ENCODE measurements at regions not wholly inside any gene's neighbourhood (a gene's known extent, or its start where the extent isn't known, plus 50 kb on each side); places are given as distances from the start of the nearest gene placed in this dataset.

DNA sequence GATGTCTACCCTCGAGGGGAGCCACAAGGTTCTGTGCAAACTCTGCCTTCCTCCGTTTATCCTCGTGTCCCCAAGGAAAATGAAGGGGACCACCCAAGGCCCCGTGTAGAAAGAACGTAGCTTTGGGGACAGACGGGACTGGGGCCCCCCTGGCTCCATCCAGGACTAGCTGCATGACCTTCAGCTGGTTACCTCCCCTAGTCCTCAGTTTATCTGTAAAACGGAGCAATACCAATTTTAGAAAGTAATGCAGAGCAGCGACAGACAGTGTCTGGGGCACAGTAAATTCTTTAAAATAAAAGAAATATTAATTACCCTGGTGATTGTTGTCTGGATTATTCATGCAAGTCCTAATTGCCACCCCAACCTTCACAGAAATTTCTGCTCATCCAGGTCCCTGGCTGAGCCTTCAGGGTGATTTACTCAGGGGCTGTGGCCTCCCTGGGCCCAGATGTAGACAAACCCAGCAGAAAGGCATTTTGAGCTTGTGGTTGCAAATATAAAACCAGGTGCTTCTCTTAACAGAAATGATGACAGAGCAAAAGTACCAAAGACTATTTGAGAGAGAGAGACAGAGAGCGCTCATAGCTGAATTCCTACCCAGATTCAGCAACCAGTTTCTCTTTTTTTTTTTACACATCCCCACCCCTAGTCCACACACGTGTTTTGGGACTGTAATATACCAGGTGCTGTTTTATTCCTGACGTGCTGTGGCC lies 155.1 kb upstream of the SMIM23 start:
- peaks cover 0 to 6% of the 10 kb centered on the region in 2 donors for H3K4me1 ChIP-seq
- DNase-seq: no peak
- no peak overlapping the region for H3K4me3 ChIP-seq
- H3K9me3 ChIP-seq: no peaks in the 10 kb centered on the region
- H3K27ac ChIP-seq: no peak overlapping the region
- in situ Hi-C loops (cut with MboI; ENCODE audit: low sequenced_read_pairs in 4 of 4): no loop called here
- intact Hi-C loops (cut with DNase I; ENCODE audit: low total_unique reads): no loop called here
- no peak for ATAC-seq
- peaks cover 0 to 8% (median 5%) of the 10 kb centered on the region in 3 donors for H3K27me3 ChIP-seq
- H3K36me3 ChIP-seq: no peaks in the 10 kb centered on the region
- TF ChIP-seq, protein P1, sequence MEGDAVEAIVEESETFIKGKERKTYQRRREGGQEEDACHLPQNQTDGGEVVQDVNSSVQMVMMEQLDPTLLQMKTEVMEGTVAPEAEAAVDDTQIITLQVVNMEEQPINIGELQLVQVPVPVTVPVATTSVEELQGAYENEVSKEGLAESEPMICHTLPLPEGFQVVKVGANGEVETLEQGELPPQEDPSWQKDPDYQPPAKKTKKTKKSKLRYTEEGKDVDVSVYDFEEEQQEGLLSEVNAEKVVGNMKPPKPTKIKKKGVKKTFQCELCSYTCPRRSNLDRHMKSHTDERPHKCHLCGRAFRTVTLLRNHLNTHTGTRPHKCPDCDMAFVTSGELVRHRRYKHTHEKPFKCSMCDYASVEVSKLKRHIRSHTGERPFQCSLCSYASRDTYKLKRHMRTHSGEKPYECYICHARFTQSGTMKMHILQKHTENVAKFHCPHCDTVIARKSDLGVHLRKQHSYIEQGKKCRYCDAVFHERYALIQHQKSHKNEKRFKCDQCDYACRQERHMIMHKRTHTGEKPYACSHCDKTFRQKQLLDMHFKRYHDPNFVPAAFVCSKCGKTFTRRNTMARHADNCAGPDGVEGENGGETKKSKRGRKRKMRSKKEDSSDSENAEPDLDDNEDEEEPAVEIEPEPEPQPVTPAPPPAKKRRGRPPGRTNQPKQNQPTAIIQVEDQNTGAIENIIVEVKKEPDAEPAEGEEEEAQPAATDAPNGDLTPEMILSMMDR (IDR thresholded peaks at IDR 0.05 in 4 of 5, conservative IDR thresholded peaks at IDR 0.05 in 1 of 5): peak in 2 of 5 experiments; percentile 2 to 10
- no peak for TF ChIP-seq POLR2A (IDR thresholded peaks at IDR 0.05)

DNA sequence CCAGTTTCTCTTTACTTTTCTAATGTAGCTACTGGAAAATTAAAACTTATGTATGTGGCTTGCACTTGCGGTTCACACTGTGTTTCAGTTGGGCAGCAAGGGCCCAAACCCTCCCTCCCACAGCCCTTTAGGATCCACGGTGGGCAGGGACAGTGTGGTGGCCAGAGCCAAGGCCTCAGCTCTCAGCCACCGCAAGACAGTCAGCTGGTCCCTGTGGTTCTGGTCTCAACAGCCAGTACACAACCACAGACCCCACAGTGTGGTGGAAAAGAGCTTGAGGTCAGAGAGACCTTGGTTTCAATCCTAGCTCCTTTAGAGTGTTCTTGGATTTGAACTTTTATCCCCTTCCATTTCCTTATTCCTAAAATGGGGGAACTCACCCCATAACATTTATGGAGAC lies 153.0 kb upstream of the SMIM23 start:
- intact Hi-C loops (cut with DNase I; ENCODE audit: low total_unique reads) (no loop called here), in situ Hi-C loops (cut with MboI; ENCODE audit: low sequenced_read_pairs in 4 of 4) (no loop called here)
- no peaks in the 10 kb centered on the region for H3K9me3 ChIP-seq
- ATAC-seq (no peak), DNase-seq (no peak)
- no peak for TF ChIP-seq POLR2A (IDR thresholded peaks at IDR 0.05)
- TF ChIP-seq, protein P1 (IDR thresholded peaks at IDR 0.05 in 4 of 5, conservative IDR thresholded peaks at IDR 0.05 in 1 of 5): no peak
- peaks cover 0 to 6% of the 10 kb centered on the region in 2 donors for H3K4me1 ChIP-seq
- peaks cover 0 to 8% (median 5%) of the 10 kb centered on the region in 3 donors for H3K27me3 ChIP-seq
- no peak overlapping the region for H3K27ac ChIP-seq
- H3K36me3 ChIP-seq: no peaks in the 10 kb centered on the region
- no peak overlapping the region for H3K4me3 ChIP-seq

DNA sequence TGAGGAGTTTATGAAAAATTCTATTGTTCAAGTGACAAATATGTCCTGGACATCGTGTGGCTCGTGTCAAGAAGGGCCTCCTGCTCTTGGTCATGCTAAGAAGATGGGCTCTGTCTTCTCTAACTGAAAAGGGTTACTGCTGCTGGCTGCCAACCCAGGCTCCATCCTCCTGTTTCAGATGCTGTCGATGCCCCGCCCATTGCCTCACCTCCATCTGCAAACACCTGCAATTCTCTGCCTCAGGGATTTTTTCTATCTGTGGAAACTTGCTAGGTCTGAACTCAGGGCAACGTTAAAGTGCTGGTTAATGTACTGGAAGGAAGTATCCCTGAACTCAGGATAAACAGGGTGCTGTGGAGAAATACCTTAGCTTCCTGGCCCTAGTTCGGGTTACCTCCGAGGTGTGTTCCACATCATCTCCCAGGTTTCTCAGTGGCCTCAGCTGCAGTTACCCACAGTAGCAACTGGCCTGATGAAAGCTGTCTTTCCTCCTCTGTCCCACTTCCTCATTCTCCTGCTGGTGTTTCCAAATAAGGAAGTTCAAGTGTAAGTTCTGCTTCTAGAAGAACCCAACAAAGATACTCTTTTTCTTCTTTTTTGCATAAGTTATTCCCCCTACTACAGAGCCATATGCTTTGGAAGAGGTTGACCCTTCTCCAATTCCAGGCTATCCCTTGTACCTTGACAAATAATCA lies 151.7 kb upstream of the SMIM23 start:
- intact Hi-C loops (cut with DNase I; ENCODE audit: low total_unique reads): no loop called here
- no peaks in the 10 kb centered on the region for H3K9me3 ChIP-seq
- no peak for TF ChIP-seq POLR2A (IDR thresholded peaks at IDR 0.05)
- TF ChIP-seq, protein P1 (IDR thresholded peaks at IDR 0.05 in 4 of 5, conservative IDR thresholded peaks at IDR 0.05 in 1 of 5): no peak
- ATAC-seq (no peak), DNase-seq (no peak)
- H3K4me1 ChIP-seq: peaks cover 0 to 6% of the 10 kb centered on the region in 2 donors
- no peak overlapping the region for H3K27ac ChIP-seq
- peaks cover 0 to 8% (median 5%) of the 10 kb centered on the region in 3 donors for H3K27me3 ChIP-seq
- H3K36me3 ChIP-seq: no peaks in the 10 kb centered on the region
- no peak overlapping the region for H3K4me3 ChIP-seq
- in situ Hi-C loops (cut with MboI; ENCODE audit: low sequenced_read_pairs in 4 of 4): no loop called here

DNA sequence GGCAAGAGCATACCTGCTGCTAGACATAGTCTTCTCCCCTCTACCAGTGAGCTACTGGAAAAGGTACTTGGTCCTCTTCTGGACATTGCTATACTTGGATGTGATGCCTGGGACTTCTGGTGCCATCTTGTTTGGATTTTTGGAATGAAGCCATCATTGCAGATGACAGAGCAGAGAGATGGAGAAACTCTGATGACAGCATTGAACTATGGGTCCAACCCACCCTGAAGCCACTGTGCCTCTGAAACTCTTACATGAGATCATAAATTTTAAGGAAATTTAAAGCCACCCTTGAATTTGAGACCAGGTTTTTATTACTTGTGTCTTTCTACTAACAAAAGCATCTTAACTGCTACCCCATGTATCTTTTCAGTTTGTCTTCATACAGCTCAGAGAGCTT lies 151.1 kb upstream of the SMIM23 start:
- DNase-seq (no peak), ATAC-seq (no peak)
- Histone ChIP-seq H3K27ac (no peak overlapping the region), H3K9me3 (no peaks in the 10 kb centered on the region), H3K4me1 (peaks cover 0 to 7% of the 10 kb centered on the region in 2 donors), H3K36me3 (no peaks in the 10 kb centered on the region), H3K27me3 (peaks cover 0 to 5% (median 5%) of the 10 kb centered on the region in 3 donors), H3K4me3 (no peak overlapping the region)
- intact Hi-C loops (cut with DNase I; ENCODE audit: low total_unique reads): no loop called here
- TF ChIP-seq, protein P1 (IDR thresholded peaks at IDR 0.05 in 4 of 5, conservative IDR thresholded peaks at IDR 0.05 in 1 of 5): no peak
- no peak for TF ChIP-seq POLR2A (IDR thresholded peaks at IDR 0.05)
- in situ Hi-C loops (cut with MboI; ENCODE audit: low sequenced_read_pairs in 4 of 4): no loop called here

All from gastrocnemius medialis (tissue), 4 donors.